ENCODE measurements at regions not wholly inside any gene's neighbourhood (a gene's known extent, or its start where the extent isn't known, plus 50 kb on each side); places are given as distances from the start of the nearest gene placed in this dataset.

- DNase-seq (ENCODE audit: low spot score): no peak
Measured at GRCh38 chr15:31158858-31159569, 57.5 kb upstream of the TRPM1 start.

DNA sequence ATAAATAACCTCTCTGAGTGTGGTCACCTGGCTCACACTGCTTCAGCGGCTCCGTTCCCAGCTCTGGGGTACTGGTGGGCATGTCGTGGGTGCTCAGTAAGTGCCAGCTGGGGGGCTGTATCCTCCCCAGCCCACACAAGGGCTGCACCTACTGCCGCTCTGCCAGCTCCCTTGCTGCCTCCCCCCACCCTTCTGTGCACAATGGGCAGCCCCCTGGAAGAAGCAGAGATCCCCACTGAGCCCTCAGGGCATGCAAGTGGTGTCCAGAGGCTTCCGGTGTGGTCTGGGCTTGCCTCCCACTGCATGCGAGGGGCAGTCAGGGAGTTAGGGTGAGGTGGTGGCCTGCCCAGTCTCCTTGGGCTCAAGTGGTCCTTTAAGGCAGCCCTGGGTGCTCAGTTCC, 58.3 kb upstream of the TRPM1 start:
- ChIA-PET CTCF (no interaction called here), POLR2A (no interaction called here)
- DNase-seq (ENCODE audit: low spot score): no peak
- Mint-ChIP-seq H3K27me3 (ENCODE audit: low read depth) (no peaks in the 10 kb centered on the region; the same call in 1 of the 2 replicates), H3K36me3 (peaks cover 5% of the 10 kb centered on the region), H3K4me1 (peaks cover 59% of the 10 kb centered on the region), H3K4me3 (no peak overlapping the region), H3K9me3 (peaks cover 5% of the 10 kb centered on the region), H3K27ac (no peak overlapping the region)
- no peak for TF ChIP-seq ELF4 (CRISPR knock-in tag; IDR thresholded peaks at IDR 0.05; ENCODE audit: low read depth)
- no peak for TF ChIP-seq SMAD4 (CRISPR knock-in tag; IDR thresholded peaks at IDR 0.05)
- TF ChIP-seq ZNF512 (CRISPR knock-in tag; IDR thresholded peaks at IDR 0.05; ENCODE audit: borderline replicate concordance): no peak
- no peak for TF ChIP-seq HMGA2 (CRISPR knock-in tag; IDR thresholded peaks at IDR 0.05)
- TF ChIP-seq SMAD3 (CRISPR knock-in tag; IDR thresholded peaks at IDR 0.05; ENCODE audit: borderline replicate concordance): no peak
- no peak for TF ChIP-seq E2F1 (CRISPR knock-in tag; IDR thresholded peaks at IDR 0.05)
- TF ChIP-seq TCF7 (CRISPR knock-in tag; IDR thresholded peaks at IDR 0.05; ENCODE audit: low read depth): no peak
- TF ChIP-seq, protein P1, sequence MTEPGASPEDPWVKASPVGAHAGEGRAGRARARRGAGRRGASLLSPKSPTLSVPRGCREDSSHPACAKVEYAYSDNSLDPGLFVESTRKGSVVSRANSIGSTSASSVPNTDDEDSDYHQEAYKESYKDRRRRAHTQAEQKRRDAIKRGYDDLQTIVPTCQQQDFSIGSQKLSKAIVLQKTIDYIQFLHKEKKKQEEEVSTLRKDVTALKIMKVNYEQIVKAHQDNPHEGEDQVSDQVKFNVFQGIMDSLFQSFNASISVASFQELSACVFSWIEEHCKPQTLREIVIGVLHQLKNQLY (CRISPR knock-in tag; IDR thresholded peaks at IDR 0.05): no peak
- TF ChIP-seq E2F4 (CRISPR knock-in tag; IDR thresholded peaks at IDR 0.05; ENCODE audit: borderline replicate concordance, low read depth): no peak
- TF ChIP-seq NFATC4 (CRISPR knock-in tag; IDR thresholded peaks at IDR 0.05): no peak
- TF ChIP-seq ZNF671 (CRISPR knock-in tag; IDR thresholded peaks at IDR 0.05): no peak
- TF ChIP-seq ESRRA (CRISPR knock-in tag; IDR thresholded peaks at IDR 0.05; ENCODE audit: borderline replicate concordance): no peak
- TF ChIP-seq CREB1 (CRISPR knock-in tag; IDR thresholded peaks at IDR 0.05): no peak
- TF ChIP-seq GRHL2 (CRISPR knock-in tag; IDR thresholded peaks at IDR 0.05; ENCODE audit: insufficient replicate concordance, severe bottlenecking): no peak
- TF ChIP-seq CTCF (IDR thresholded peaks at IDR 0.05): no peak
- TF ChIP-seq IRF1 (CRISPR knock-in tag; IDR thresholded peaks at IDR 0.05): no peak
- no peak for TF ChIP-seq SOX15 (CRISPR knock-in tag; IDR thresholded peaks at IDR 0.05)
- TF ChIP-seq, protein P2, sequence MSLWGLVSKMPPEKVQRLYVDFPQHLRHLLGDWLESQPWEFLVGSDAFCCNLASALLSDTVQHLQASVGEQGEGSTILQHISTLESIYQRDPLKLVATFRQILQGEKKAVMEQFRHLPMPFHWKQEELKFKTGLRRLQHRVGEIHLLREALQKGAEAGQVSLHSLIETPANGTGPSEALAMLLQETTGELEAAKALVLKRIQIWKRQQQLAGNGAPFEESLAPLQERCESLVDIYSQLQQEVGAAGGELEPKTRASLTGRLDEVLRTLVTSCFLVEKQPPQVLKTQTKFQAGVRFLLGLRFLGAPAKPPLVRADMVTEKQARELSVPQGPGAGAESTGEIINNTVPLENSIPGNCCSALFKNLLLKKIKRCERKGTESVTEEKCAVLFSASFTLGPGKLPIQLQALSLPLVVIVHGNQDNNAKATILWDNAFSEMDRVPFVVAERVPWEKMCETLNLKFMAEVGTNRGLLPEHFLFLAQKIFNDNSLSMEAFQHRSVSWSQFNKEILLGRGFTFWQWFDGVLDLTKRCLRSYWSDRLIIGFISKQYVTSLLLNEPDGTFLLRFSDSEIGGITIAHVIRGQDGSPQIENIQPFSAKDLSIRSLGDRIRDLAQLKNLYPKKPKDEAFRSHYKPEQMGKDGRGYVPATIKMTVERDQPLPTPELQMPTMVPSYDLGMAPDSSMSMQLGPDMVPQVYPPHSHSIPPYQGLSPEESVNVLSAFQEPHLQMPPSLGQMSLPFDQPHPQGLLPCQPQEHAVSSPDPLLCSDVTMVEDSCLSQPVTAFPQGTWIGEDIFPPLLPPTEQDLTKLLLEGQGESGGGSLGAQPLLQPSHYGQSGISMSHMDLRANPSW (CRISPR knock-in tag; conservative IDR thresholded peaks at IDR 0.05; ENCODE audit: low read depth): no peak
- ATAC-seq: no peak

More at GRCh38 chr15:31158858-31159569, 57.5 kb upstream of the TRPM1 start:
- ChIA-PET POLR2A (no interaction called here), CTCF (interaction anchor here (0.6 kb wide), 1 partner anchor 30 kb away, joined by 5 read pairs; no protein-coding TSS in a partner anchor)
- TF ChIP-seq USF1 (CRISPR knock-in tag; IDR thresholded peaks at IDR 0.05): peak; percentile 59; the same call in 1 of the 2 replicates
- no peak for TF ChIP-seq SOX15 (CRISPR knock-in tag; IDR thresholded peaks at IDR 0.05)
- peak; percentile 68 for TF ChIP-seq USF2 (CRISPR knock-in tag; IDR thresholded peaks at IDR 0.05)
- no peak overlapping the region for H3K27ac Mint-ChIP-seq
- no peaks in the 10 kb centered on the region; the same call in 1 of the 2 replicates for H3K27me3 Mint-ChIP-seq (ENCODE audit: low read depth)
- ATAC-seq: peak; percentile 18; the same call in 1 of the 2 replicates
- H3K36me3 Mint-ChIP-seq: peaks cover 5% of the 10 kb centered on the region
- H3K4me3 Mint-ChIP-seq: no peak overlapping the region
- H3K4me1 Mint-ChIP-seq: peaks cover 62% of the 10 kb centered on the region
- H3K9me3 Mint-ChIP-seq: peaks cover 5% of the 10 kb centered on the region

Data from WTC11 (cell line).